Bronchial epithelial cell (primary cell): ENCODE measurements at regions not wholly inside any gene's neighbourhood (a gene's known extent, or its start where the extent isn't known, plus 50 kb on each side); places are given as distances from the start of the nearest gene placed in this dataset.

Experiments used
- DNase-seq: peaks from one replicate; pipeline ENCODE4 v3.0.0-alpha.2; 2010; ENCODE audit warnings: low read depth
- FAIRE-seq: peaks from 2 replicates; lab custom pipeline; 2011; peaks lifted over from hg19 to GRCh38; lab: Jason Lieb, UNC
- H3K27me3 ChIP-seq: 2 replicates; pipeline ENCODE4 v1.5.1; 2011; ENCODE audit warnings: low read length; ENCODE audit not compliant: control insufficient read depth, insufficient read depth
- H3K36me3 ChIP-seq: 2 replicates; pipeline ENCODE4 v1.5.1; 2011; ENCODE audit warnings: low read length; ENCODE audit not compliant: control insufficient read depth, insufficient read depth
- H3K4me3 ChIP-seq: 2 replicates; pipeline ENCODE4 v1.5.1; 2011; ENCODE audit warnings: mild to moderate bottlenecking, low read depth, low read length, control low read depth
- TF ChIP-seq, protein P1 (sequence below): IDR thresholded peaks from 2 replicates; pipeline ENCODE4 v1.5.1; 2011; ENCODE audit warnings: mild to moderate bottlenecking, moderate library complexity, low read length, control low read depth, inconsistent platforms; ENCODE audit not compliant: insufficient read depth, severe bottlenecking

DNA sequence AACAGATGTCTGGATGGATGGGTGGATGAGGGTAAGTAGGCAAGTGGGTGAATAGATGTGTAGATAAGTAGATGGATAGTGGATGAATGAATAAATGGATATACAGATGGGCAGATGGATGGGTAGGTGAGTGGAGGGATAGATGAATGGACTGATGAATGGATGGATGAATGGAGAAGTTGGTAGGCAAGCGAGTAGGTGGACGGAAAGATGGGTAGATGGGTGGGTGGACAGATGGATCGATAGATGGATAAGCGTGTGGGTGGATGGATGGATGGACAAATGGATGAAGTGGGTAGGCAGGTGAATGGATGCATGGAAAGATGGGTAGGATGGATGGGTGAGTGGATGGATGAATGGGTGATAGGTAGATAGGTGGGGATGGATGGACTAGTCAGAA, 393.2 kb downstream of the SHANK2 start:
- Histone ChIP-seq H3K4me3 (no peak overlapping the region), H3K27me3 (no peaks in the 10 kb centered on the region), H3K36me3 (no peaks in the 10 kb centered on the region)
- FAIRE-seq (no peak), DNase-seq (no peak)
- TF ChIP-seq, protein P1, sequence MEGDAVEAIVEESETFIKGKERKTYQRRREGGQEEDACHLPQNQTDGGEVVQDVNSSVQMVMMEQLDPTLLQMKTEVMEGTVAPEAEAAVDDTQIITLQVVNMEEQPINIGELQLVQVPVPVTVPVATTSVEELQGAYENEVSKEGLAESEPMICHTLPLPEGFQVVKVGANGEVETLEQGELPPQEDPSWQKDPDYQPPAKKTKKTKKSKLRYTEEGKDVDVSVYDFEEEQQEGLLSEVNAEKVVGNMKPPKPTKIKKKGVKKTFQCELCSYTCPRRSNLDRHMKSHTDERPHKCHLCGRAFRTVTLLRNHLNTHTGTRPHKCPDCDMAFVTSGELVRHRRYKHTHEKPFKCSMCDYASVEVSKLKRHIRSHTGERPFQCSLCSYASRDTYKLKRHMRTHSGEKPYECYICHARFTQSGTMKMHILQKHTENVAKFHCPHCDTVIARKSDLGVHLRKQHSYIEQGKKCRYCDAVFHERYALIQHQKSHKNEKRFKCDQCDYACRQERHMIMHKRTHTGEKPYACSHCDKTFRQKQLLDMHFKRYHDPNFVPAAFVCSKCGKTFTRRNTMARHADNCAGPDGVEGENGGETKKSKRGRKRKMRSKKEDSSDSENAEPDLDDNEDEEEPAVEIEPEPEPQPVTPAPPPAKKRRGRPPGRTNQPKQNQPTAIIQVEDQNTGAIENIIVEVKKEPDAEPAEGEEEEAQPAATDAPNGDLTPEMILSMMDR, result no peak

DNA sequence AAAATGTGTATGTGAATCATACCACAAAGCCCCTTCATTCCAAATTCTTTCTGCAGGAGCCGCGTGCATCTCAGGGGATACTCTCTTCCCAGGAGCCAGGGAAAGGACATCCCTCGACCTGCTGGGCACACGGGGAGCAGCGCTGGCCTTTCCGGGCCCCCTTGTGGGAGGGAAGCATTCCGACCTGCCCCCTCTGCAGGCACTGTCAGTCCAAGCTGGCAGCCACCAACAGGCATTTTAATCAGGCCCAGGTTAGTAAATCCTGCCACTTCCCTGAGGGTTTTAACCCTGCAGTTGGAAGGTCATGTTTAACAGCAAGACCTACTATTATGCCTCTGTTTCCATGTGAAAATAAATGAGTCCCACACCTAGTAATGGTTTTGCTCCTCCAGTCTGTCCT, 391.5 kb downstream of the SHANK2 start:
- no peak for FAIRE-seq
- H3K4me3 ChIP-seq, result no peak overlapping the region
- DNase-seq, result no peak
- no peaks in the 10 kb centered on the region for H3K36me3 ChIP-seq
- TF ChIP-seq, protein P1, result no peak
- H3K27me3 ChIP-seq, result no peaks in the 10 kb centered on the region

DNA sequence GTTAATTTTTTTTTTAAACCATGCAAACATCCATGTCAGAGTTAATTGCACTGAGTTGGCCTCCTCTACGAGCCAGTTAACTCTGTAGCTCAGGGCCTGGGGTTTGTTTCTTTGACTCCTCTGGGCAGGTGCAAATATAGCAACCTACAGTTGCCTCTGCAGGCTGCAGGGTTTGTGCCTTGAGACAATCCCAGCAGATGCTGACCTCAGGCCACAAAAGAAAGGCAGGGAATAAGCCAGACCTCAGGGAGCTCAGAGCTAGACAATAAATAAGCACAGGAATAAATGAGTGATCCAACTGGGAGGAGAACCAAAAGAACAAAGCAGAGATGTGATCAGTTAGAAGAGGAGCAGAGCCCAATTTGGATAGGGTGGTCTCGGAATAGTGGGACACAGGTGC, 390.8 kb downstream of the SHANK2 start:
- TF ChIP-seq, protein P1, result no peak
- FAIRE-seq (no peak), DNase-seq (no peak)
- no peak overlapping the region for H3K4me3 ChIP-seq
- H3K36me3 ChIP-seq, result no peaks in the 10 kb centered on the region
- H3K27me3 ChIP-seq, result no peaks in the 10 kb centered on the region

DNA sequence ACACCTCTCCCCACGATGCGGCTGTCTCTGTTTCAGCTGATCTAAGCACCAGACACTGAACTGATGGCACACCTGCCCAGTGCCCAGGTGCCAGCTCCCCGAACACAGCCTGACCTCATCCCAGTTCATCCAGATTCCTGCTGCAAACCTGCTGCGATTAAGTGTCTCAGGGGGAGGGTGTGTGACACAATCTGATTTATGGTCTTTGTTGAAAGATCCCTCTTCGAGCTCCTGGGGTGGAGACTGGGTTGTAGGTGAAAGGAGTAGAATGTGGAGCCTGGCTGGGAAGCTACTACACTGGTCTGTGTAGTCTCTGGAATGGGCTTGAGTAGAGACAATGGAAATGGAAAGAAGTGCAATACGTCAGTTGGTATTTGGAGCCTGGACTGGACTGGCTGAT, 390.3 kb downstream of the SHANK2 start:
- DNase-seq (no peak), FAIRE-seq (no peak)
- TF ChIP-seq, protein P1, result no peak
- Histone ChIP-seq H3K4me3 (no peak overlapping the region), H3K36me3 (no peaks in the 10 kb centered on the region), H3K27me3 (no peaks in the 10 kb centered on the region)

DNA sequence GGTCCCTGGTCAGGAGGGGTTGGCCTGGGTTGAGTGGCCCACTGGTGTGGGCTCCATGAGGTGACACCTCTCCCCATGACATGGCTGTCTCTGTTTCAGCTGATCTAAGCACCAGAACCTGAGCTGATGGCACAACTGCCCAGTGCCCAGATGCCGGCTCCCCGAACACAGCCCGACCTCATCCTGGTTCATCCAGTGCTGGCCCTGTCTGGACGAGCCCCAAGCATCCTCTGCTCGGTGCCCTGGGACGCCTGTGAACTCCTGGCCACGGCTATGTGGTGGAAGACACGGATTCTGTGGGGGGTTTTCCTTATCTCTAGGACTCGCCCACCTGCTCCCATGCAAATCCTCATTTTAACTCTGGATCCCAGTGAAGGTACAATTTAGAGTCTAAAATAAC, 389.2 kb downstream of the SHANK2 start:
- no peaks in the 10 kb centered on the region for H3K36me3 ChIP-seq
- FAIRE-seq (no peak), DNase-seq (no peak)
- H3K4me3 ChIP-seq, result no peak overlapping the region
- no peaks in the 10 kb centered on the region for H3K27me3 ChIP-seq
- TF ChIP-seq, protein P1, result no peak

DNA sequence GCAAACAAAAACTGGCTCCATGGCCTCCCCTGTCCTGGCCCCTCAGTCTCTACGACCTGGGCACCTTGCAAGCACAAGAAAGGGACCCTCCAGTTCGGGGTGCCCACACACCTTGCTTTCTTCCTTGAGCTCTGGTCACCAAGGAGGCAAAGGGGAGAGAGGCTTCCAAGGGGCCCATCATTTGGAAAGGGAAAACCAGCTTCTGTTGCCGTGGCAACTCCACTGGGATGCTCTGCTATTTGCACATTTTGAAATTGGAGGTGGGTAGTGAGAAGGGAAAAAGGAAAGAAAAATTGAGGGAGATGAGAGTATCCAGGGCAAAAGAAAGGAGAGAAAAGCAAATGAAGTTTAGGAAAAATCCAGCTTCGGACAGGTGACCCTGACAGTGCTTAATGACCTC, 388.4 kb downstream of the SHANK2 start:
- TF ChIP-seq, protein P1, result no peak
- no peak for DNase-seq
- no peak for FAIRE-seq
- no peak overlapping the region for H3K4me3 ChIP-seq
- H3K36me3 ChIP-seq, result no peaks in the 10 kb centered on the region
- H3K27me3 ChIP-seq, result no peaks in the 10 kb centered on the region
